NCI-H2227 (cell line): ENCODE measurements at regions not wholly inside any gene's neighbourhood (a gene's known extent, or its start where the extent isn't known, plus 50 kb on each side); places are given as distances from the start of the nearest gene placed in this dataset.
A peak's percentile ranks its signal among the peaks of the same experiment; 100 is the strongest.

ENCODE experiments used
- DNase-seq: peaks from one replicate; lab custom pipeline; 2025; ENCODE audit not compliant: unreplicated experiment; lab: John Stamatoyannopoulos, UW

DNA sequence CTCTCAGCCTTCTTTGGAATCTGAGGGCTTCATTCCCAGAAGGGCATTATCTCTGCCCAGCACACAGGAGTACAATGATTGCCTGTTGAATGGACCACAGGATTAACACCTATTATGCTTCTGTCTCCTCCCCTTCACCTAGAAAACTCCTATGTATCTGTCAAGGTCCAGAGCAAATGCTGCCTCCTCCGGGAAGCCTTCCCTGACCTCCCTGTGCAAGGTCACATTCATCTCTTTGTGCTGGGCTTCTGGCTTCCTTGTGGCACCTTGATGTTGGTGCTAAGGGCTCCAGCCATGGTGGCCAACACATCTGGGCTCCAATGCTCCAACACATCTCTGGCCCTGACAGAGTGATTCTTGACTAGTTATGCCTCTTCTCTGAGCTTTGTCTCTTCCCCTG, 49.9 kb upstream of the ATP2B2 start:
- no peak for DNase-seq

- no peak for DNase-seq
These were observed 50.9 kb upstream of the ATP2B2 start for GRCh38 chr3:10556312-10556711.

DNA sequence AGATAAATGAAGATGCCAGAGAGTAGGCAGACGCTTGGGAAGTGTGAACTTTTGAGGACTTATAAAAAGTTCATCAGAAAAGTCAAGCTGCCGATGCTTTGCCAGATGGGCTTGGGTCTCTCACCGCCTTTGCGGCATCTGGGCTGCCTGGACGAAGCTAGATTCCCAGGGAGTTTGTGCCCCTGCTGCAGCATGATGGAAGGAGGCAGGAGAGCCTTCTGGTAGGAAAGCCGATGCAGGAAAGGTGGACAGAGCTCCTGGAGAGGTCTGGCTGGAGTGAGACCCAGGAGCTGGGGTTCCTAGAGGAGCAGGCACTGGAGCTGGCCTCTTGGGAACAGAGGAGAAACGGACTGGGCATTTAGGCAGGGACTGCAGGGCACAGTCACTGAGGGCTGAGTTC, 51.9 kb upstream of the ATP2B2 start:
- DNase-seq = no peak

GRCh38 chr3:10557781-10558373, 52.5 kb upstream of the ATP2B2 start:
- no peak for DNase-seq

GRCh38 chr3:10558736-10559135, 53.4 kb upstream of the ATP2B2 start:
- no peak for DNase-seq

DNA sequence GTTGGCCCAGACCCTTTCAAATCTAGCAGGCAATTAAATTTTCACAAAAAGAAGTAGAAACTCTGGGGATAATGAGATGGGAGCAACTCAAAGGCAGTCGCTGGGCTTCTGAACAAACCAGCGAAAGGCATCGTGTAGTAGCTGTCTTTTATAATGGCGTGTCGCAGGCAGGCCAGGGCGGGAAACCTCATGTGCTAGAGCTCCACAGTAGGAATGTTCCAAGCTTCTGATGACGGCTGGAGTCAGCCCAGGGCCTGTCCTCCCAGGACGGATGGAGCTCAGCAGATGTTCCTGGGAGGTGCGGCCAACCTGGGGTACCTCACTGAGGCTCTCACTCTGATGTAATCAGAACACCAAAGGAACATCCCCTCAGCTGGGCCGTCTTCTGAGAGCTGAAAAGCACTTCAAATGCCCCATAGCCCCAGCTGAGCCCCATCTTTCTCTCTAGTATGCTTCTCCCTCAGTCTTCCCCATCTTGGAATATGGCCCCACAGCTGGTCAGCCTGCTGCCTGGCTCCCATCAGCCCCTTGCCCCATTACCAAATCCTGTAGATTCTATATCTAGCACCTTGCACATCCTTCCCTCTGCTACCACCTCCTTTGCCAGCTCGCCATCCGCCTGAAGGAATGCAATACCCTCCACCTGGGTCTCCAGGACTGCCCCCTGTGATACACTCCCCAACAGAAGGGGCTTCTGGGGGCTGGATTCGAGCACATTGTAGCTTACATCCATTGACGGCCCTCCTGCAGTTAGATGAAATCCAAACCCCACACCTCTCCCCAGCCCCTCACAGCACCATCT, 54.9 kb upstream of the ATP2B2 start:
- DNase-seq = no peak

GRCh38 chr3:10561162-10561945, 56.0 kb upstream of the ATP2B2 start:
- DNase-seq = no peak

DNA sequence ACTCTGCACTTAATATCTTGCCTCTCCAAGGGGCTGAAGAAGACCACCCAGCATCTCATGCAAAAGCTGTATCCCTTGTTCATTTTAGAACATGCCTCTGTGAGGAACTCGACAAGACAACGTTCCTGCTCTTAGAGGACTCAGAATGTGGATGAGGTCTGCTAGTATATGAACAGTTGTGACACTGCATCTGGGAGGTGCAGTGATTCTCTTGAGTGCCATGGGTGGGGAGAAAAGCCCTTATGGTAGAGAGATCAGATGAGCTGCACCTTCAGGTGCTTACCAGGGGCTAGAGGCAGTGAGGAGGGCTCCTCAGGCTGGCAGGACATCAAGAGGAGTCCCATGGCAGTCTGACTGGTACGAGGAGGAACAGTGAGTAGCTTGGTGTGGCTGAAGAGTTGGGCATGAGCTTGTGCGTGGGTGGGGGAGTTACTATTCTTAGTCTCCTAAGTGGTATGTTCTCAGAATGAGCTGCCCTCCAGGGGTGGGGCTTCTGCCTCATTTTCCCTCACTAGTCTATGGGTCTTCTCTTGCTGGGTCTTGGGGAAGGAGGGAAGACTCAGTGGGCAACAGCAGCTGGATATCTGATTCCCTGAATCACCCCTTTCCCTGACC, 56.7 kb upstream of the ATP2B2 start:
- no peak for DNase-seq

- DNase-seq = no peak
These were observed 58.0 kb upstream of the ATP2B2 start for GRCh38 chr3:10563396-10563795.

DNA sequence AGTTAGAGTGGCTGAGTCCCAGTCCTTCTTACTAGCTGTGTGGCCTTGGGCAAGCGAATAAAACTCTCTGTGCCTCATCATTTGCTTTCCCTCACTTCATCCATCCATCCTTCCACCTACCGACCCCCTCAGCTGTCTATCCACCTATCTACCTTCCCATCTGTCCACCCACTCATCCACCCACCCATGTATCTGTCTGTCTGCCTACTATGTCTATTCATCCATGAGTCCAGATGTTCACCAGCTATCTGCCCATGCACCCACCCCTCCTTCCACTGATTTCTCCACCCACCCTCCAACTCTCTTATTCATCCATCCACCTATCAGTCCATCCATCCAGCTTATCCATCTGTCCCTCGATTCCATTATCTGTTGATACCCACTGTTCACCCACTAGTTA, 60.4 kb upstream of the ATP2B2 start:
- no peak for DNase-seq

GRCh38 chr3:10566451-10566850, 61.1 kb upstream of the ATP2B2 start:
- no peak for DNase-seq

GRCh38 chr3:10568549-10568948, 63.2 kb upstream of the ATP2B2 start:
- no peak for DNase-seq

GRCh38 chr3:10570196-10570946, 65.0 kb upstream of the ATP2B2 start:
- no peak for DNase-seq

- DNase-seq = peak; percentile 35
These were observed 68.8 kb upstream of the ATP2B2 start for GRCh38 chr3:10574101-10574620.

DNA sequence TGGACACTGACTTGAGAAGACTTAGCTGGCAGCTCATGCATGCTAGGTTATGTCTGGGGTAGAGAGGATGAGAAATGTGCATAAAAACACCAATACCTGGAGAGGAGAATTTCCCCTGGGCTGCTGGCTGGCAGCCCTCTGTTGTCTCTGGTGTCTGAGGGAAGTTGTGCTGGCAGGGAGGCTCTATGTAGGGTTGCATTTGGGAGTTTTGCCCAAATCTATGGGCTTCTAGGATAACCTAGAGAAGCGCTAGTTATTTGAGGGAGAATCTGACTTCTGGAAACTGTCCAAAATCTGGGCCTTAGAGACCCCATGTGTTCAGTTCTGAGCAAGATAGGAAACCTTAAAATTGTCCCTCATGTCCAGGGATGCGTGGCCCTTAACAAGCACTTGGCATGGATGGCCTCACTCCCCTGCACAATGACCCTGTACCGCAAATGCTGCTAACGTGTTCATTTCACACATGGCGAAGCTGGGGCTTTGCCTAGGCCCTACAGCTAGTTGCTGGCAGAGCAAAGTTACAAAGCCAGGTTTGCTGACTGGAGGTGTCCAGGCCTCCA, 70.3 kb upstream of the ATP2B2 start:
- no peak for DNase-seq

- DNase-seq = no peak
These were observed 72.1 kb upstream of the ATP2B2 start for GRCh38 chr3:10577486-10577885.

DNA sequence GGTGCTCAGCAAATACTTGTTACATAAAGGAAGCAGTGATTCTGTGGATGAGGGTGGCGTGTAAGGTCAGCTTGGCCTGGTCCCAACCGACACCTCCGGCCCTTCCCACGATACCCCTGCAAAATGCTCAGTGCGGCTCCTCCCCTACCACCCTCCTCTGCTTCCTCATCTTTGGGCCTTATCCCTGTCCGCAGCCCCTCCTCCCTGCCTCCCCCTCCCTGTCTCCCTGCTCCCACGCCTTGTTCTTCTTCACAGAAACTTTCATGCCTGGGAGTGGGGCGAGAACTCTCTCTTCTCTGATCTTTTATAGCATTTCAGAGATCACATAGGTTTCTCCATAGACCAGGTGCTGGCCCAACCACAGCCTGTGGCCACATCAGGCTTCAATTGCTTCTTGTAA, 75.0 kb upstream of the ATP2B2 start:
- DNase-seq = no peak

DNA sequence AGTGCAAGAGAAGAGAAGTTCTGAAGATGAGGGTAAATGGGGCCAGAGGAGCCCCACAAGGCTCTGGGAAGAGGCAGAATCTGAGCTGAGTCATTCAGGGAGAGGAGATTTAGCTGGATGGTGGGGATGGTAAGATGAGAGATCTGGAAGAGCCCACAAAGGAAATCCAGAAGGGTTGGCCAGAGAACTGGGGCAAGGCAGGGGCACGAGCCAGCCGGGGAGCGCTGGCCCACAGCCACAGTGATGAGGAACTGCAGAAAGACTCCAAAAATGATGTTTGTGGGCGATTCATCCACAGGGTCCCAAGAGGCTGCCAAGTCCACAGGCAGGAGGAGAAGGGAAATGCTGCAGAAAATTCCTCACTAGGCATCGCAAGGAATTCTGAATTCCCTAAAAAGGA, 75.9 kb upstream of the ATP2B2 start:
- no peak for DNase-seq

DNA sequence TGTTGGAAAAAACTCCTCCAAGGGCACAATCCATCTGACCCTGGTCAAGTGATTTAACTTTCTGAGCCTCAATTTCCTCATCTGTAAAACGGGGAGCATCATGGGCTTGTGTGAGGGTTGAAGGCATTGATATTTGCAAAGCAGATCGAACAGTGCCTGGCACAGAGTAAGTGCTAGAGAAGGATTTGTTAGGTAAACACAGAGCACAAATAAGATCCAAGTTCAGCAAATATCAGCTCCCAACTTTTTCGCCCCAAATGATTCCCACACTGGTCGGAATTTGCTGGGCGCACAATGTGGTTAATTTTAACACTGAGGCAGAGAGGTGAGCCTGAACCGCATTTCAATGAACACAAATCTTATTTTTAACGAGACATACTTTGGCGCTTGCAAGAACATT, 76.3 kb upstream of the ATP2B2 start:
- no peak for DNase-seq

- no peak for DNase-seq
These were observed 77.3 kb upstream of the ATP2B2 start for GRCh38 chr3:10582733-10583132.
